ENCODE measurements at regions not wholly inside any gene's neighbourhood (a gene's known extent, or its start where the extent isn't known, plus 50 kb on each side); places are given as distances from the start of the nearest gene placed in this dataset.

GRCh38 chr6:28751963-28752350 is 171.8 kb downstream of the TRIM27 start:
- Mint-ChIP-seq H3K4me1 (ENCODE audit: unreplicated experiment) (no peaks in the 10 kb centered on the region), H3K36me3 (no peaks in the 10 kb centered on the region), H3K27ac (no peak overlapping the region), H3K9me3 (no peaks in the 10 kb centered on the region), H3K27me3 (peaks cover 89% of the 10 kb centered on the region), H3K4me3 (no peak overlapping the region)
- DNase-seq (ENCODE audit: extremely low spot score, unreplicated experiment) = no peak
- no peak for TF ChIP-seq CTCF (conservative IDR thresholded peaks at IDR 0.05)

GRCh38 chr6:28757429-28758045 is 166.2 kb downstream of the TRIM27 start:
- peak overlapping the region; percentile 65 for H3K4me3 Mint-ChIP-seq
- H3K27ac Mint-ChIP-seq = no peak overlapping the region
- no peak for DNase-seq (ENCODE audit: extremely low spot score, unreplicated experiment)
- no peaks in the 10 kb centered on the region for H3K4me1 Mint-ChIP-seq (ENCODE audit: unreplicated experiment)
- H3K36me3 Mint-ChIP-seq = no peaks in the 10 kb centered on the region
- H3K27me3 Mint-ChIP-seq = peaks cover 89% of the 10 kb centered on the region
- TF ChIP-seq CTCF (conservative IDR thresholded peaks at IDR 0.05) = no peak
- no peaks in the 10 kb centered on the region for H3K9me3 Mint-ChIP-seq

GRCh38 chr6:28758046-28758817 is 165.6 kb downstream of the TRIM27 start:
- no peak overlapping the region for H3K27ac Mint-ChIP-seq
- peak overlapping the region; percentile 65 for H3K4me3 Mint-ChIP-seq
- H3K27me3 Mint-ChIP-seq = peaks cover 89% of the 10 kb centered on the region

GRCh38 chr6:28758818-28759235 is 165.0 kb downstream of the TRIM27 start:
- no peak for TF ChIP-seq CTCF (conservative IDR thresholded peaks at IDR 0.05)
- Mint-ChIP-seq H3K4me3 (no peak overlapping the region), H3K36me3 (no peaks in the 10 kb centered on the region), H3K27ac (no peak overlapping the region), H3K4me1 (ENCODE audit: unreplicated experiment) (no peaks in the 10 kb centered on the region), H3K9me3 (no peaks in the 10 kb centered on the region), H3K27me3 (peaks cover 89% of the 10 kb centered on the region)
- no peak for DNase-seq (ENCODE audit: extremely low spot score, unreplicated experiment)

More at GRCh38 chr6:28758046-28758817, 165.6 kb downstream of the TRIM27 start:
- Mint-ChIP-seq H3K4me1 (ENCODE audit: unreplicated experiment) (no peaks in the 10 kb centered on the region), H3K9me3 (no peaks in the 10 kb centered on the region), H3K36me3 (no peaks in the 10 kb centered on the region)
- no peak for DNase-seq (ENCODE audit: extremely low spot score, unreplicated experiment)
- TF ChIP-seq CTCF (conservative IDR thresholded peaks at IDR 0.05) = no peak

- no peak for TF ChIP-seq CTCF (conservative IDR thresholded peaks at IDR 0.05)
- no peak overlapping the region for H3K4me3 Mint-ChIP-seq
- no peak overlapping the region for H3K27ac Mint-ChIP-seq
- no peaks in the 10 kb centered on the region for H3K36me3 Mint-ChIP-seq
- no peaks in the 10 kb centered on the region for H3K9me3 Mint-ChIP-seq
- no peak for DNase-seq (ENCODE audit: extremely low spot score, unreplicated experiment)
- H3K27me3 Mint-ChIP-seq = peaks cover 90% of the 10 kb centered on the region
- H3K4me1 Mint-ChIP-seq (ENCODE audit: unreplicated experiment) = no peaks in the 10 kb centered on the region
Observed at GRCh38 chr6:28764014-28764723, 159.6 kb downstream of the TRIM27 start.

Data from type B pancreatic cell (in vitro differentiated cells).